Pancreas (tissue), 10 donors: ENCODE measurements at regions not wholly inside any gene's neighbourhood (a gene's known extent, or its start where the extent isn't known, plus 50 kb on each side); places are given as distances from the start of the nearest gene placed in this dataset.

Experiments
- ATAC-seq, 4 donors: fragments of 200-7000 bp; cut with Tn5 transposase; one replicate each; pipeline versions ENCODE4 v1.8.0 to v1.9.1; 2020; ENCODE audit warnings: mild to moderate bottlenecking in 4 of 4, moderate library complexity in 4 of 4
- DNase-seq, 6 donors: peaks; one replicate each; pipeline ENCODE4 v3.0.0-alpha.2; 2020
- FAIRE-seq: peaks from 2 replicates; lab custom pipeline; 2012; peaks lifted over from hg19 to GRCh38; lab: Jason Lieb, UNC
- H3K27ac ChIP-seq, 4 donors: fragments of 200-600 bp; sonication (generic); 1 replicate in 3 of 4; 2 replicates in 1 of 4; pipeline versions ENCODE4 v1.5.0 to v1.8.0; 2020
- H3K27me3 ChIP-seq, 4 donors: fragments of 200-600 bp; one replicate each; pipeline ENCODE4 v1.8.0; 2021
- H3K36me3 ChIP-seq, 3 donors: fragments of 200-600 bp; sonication (generic) in 1 of 3; one replicate each; pipeline versions ENCODE4 v1.5.0 to v1.8.0; 2020 to 2021
- H3K4me1 ChIP-seq, 3 donors: fragments of 200-600 bp; one replicate each; pipeline ENCODE4 v1.8.0; 2021
- H3K4me3 ChIP-seq, 4 donors: fragments of 200-600 bp; sonication (generic) in 2 of 4; one replicate each; pipeline versions ENCODE4 v1.5.0 to v1.8.0; 2020 to 2021
- H3K9me3 ChIP-seq, 4 donors: fragments of 200-600 bp; one replicate each; pipeline ENCODE4 v1.8.0; 2021
- WGBS, 2 donors: extraction: QIAGEN DNeasy Blood & Tissue Kit; methylation state at CpG; one replicate each; pipeline ENCODE4 v1.1.7; 2013; 5-methylcytosine and 5-hydroxymethylcytosine counted together
- intact Hi-C, 3 donors: fragments of 100-400 bp; cut with DNase I; formaldehyde crosslinking; loops; one replicate each; pipeline versions ENCODE4 v1.11.1 to v1.14.2; 2022
- TF ChIP-seq, protein P1 (sequence below), 4 donors: fragments of 200-600 bp; sonication (generic) in 3 of 4; IDR thresholded peaks; one replicate each; pipeline versions ENCODE4 v1.5.0 to v1.8.0; 2021; ENCODE audit warnings: antibody characterized with exemption in 4 of 4
- donor health status: healthy with polysubstance abuse.
- donor health status: DM: no; HTN: no; CAD: no; lungs with moderate emphysema.
- donor health status: DM: no; HTN: no; CAD: no.
- donor health status: control.
- donor health status: control.
- donor health status: Bipolar disorder and iron deficiency.
- donor health status: DM: yes; HTN: yes; CAD: no.
- donor health status: DM: no; HTN: no; CAD: no.
- donor health status: DM: no; HTN: no; CAD: no.
- donor health status: DM: yes; HTN: yes; CAD: no.

- WGBS, 2 donors: 93 to 94% methylated on average over 10 of the region's 10 CpGs
- intact Hi-C loops: no loop called here
- H3K36me3 ChIP-seq: no peaks in the 10 kb centered on the region
- H3K4me1 ChIP-seq: peaks cover 0 to 4% (median 0%) of the 10 kb centered on the region in 3 donors
- FAIRE-seq (no peak), DNase-seq (no peak), ATAC-seq (no peak)
- TF ChIP-seq, protein P1, sequence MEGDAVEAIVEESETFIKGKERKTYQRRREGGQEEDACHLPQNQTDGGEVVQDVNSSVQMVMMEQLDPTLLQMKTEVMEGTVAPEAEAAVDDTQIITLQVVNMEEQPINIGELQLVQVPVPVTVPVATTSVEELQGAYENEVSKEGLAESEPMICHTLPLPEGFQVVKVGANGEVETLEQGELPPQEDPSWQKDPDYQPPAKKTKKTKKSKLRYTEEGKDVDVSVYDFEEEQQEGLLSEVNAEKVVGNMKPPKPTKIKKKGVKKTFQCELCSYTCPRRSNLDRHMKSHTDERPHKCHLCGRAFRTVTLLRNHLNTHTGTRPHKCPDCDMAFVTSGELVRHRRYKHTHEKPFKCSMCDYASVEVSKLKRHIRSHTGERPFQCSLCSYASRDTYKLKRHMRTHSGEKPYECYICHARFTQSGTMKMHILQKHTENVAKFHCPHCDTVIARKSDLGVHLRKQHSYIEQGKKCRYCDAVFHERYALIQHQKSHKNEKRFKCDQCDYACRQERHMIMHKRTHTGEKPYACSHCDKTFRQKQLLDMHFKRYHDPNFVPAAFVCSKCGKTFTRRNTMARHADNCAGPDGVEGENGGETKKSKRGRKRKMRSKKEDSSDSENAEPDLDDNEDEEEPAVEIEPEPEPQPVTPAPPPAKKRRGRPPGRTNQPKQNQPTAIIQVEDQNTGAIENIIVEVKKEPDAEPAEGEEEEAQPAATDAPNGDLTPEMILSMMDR (IDR thresholded peaks at IDR 0.05): no peak
- H3K27ac ChIP-seq: no peak overlapping the region
- no peaks in the 10 kb centered on the region for H3K9me3 ChIP-seq
- H3K4me3 ChIP-seq: no peak overlapping the region
- no peaks in the 10 kb centered on the region for H3K27me3 ChIP-seq
Measured at GRCh38 chr10:21030091-21030490, 133.0 kb upstream of the NEBL start.

- H3K27ac ChIP-seq: no peak overlapping the region
- no peak overlapping the region for H3K4me3 ChIP-seq
- no peaks in the 10 kb centered on the region for H3K27me3 ChIP-seq
- 64 to 65% methylated on average over 3 of the region's 3 CpGs for WGBS, 2 donors
- intact Hi-C loops: no loop called here
- FAIRE-seq (no peak), DNase-seq (no peak), ATAC-seq (no peak)
- TF ChIP-seq, protein P1 (IDR thresholded peaks at IDR 0.05): no peak
- no peaks in the 10 kb centered on the region for H3K36me3 ChIP-seq
- H3K4me1 ChIP-seq: no peaks in the 10 kb centered on the region
- no peaks in the 10 kb centered on the region for H3K9me3 ChIP-seq
Measured at GRCh38 chr10:21022821-21023220, 125.7 kb upstream of the NEBL start.

DNA sequence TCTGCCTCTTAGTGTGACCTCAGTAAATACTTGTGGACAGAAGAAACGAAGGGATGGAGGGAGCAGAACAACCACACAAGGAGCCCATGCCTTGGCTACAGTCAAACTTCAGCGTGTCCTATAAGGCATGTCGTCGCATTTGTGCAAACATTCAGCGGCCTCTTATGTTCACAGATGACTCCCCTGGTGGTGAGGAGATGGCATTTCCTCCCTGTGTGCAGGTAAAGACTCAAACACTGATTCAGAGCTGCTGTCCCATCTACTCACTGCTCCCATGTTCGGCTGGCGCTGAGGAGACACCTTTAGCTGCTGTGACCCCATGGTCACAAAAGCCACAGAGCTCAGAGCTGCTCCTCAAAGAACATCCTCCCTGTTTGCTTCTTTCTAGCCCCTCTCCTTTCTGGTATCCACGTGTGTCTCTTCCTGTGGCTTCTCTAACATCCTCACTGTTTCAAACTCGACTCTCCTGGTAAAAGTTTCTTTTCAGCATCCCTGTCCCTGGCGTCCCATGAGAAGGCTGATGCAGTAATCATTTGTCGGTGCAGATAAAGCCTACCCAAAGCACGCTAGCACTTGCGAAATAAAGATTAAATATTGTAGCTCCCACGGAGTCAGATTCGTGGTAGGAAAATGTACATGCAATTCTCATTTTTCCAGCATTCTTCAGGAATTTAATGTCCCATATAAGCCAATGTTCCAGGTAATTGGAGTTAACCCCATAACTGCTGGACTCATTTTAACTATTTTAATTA, 124.9 kb upstream of the NEBL start:
- TF ChIP-seq, protein P1 (IDR thresholded peaks at IDR 0.05): no peak
- no peak for ATAC-seq

DNA sequence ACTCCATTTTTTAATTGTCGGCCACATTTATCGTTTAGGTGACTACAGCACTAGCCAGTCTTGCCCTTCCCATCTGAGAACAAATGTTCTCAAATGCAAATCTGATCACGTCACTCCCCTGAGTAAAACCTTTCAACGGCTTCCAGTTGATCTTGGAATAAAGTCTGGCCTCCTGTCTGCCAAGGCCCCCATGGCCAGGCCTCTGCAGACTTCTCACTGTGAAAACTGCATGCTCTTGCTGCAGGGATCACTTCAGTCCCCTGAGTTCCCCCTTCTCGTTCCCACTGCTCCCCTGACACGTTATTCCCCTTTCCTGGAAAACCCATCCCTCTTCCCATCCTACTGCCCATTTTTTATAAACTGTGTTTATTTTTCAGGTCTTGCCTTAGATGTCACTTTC, 124.1 kb upstream of the NEBL start:
- Histone ChIP-seq H3K27me3 (no peaks in the 10 kb centered on the region), H3K4me1 (no peaks in the 10 kb centered on the region), H3K27ac (no peak overlapping the region), H3K9me3 (no peaks in the 10 kb centered on the region), H3K36me3 (no peaks in the 10 kb centered on the region), H3K4me3 (no peak overlapping the region)
- intact Hi-C loops: no loop called here
- no peak for FAIRE-seq
- TF ChIP-seq, protein P1 (IDR thresholded peaks at IDR 0.05): no peak
- DNase-seq: no peak
- no peak for ATAC-seq
- 86 to 90% methylated on average over 6 of the region's 6 CpGs for WGBS, 2 donors

More for the DNA sequence above, 124.9 kb upstream of the NEBL start:
- Histone ChIP-seq H3K27me3 (no peaks in the 10 kb centered on the region), H3K27ac (no peak overlapping the region), H3K4me1 (no peaks in the 10 kb centered on the region), H3K9me3 (no peaks in the 10 kb centered on the region), H3K4me3 (no peak overlapping the region), H3K36me3 (no peaks in the 10 kb centered on the region)
- intact Hi-C loops: no loop called here
- 64 to 70% methylated on average over 15 of the region's 15 CpGs for WGBS, 2 donors
- DNase-seq: no peak
- no peak for FAIRE-seq

- Histone ChIP-seq H3K27me3 (no peaks in the 10 kb centered on the region), H3K9me3 (no peaks in the 10 kb centered on the region), H3K4me3 (no peak overlapping the region), H3K4me1 (no peaks in the 10 kb centered on the region), H3K36me3 (no peaks in the 10 kb centered on the region), H3K27ac (no peak overlapping the region)
- 83 to 93% methylated on average over 7 of the region's 7 CpGs for WGBS, 2 donors
- ATAC-seq (peak in 2 of 4 donors; percentile 48 to 54), DNase-seq (peak in 2 of 6 donors; percentile 5 to 18), FAIRE-seq (no peak)
- intact Hi-C loops: no loop called here
- TF ChIP-seq, protein P1 (IDR thresholded peaks at IDR 0.05): no peak
Measured at GRCh38 chr10:21020545-21020944, 123.4 kb upstream of the NEBL start.
